HG02642 (cell line): ENCODE measurements at regions not wholly inside any gene's neighbourhood (a gene's known extent, or its start where the extent isn't known, plus 50 kb on each side); places are given as distances from the start of the nearest gene placed in this dataset.
"Not testable (repeated sequence)": the region's sequence is repeated elsewhere in the genome, so short reads cannot be mapped to it uniquely, and the experiment has no call there.

Experiments
- ATAC-seq: cut with Tn5 transposase; IDR thresholded peaks from one replicate; pipeline ENCODE4 v1.9.1; 2021; ENCODE audit warnings: mild to moderate bottlenecking; ENCODE audit not compliant: unreplicated experiment, poor library complexity

- ATAC-seq: no peak
Measured at GRCh38 chr15:56812221-56812620, 78.9 kb upstream of the ZNF280D start.

GRCh38 chr15:56811586-56811985 lies 78.3 kb upstream of the ZNF280D start:
- ATAC-seq: no peak

GRCh38 chr15:56808160-56808559 lies 74.9 kb upstream of the ZNF280D start:
- no peak for ATAC-seq

GRCh38 chr15:56806148-56806536 lies 72.8 kb upstream of the ZNF280D start:
- ATAC-seq: no peak

GRCh38 chr15:56805466-56806147 lies 72.3 kb upstream of the ZNF280D start:
- no peak for ATAC-seq

GRCh38 chr15:56804938-56805337 lies 71.6 kb upstream of the ZNF280D start:
- ATAC-seq: no peak

GRCh38 chr15:56804279-56804678 lies 71.0 kb upstream of the ZNF280D start:
- no peak for ATAC-seq

- ATAC-seq: no peak
Measured at GRCh38 chr15:56802161-56802560, 68.9 kb upstream of the ZNF280D start.

- peak; percentile 82 for ATAC-seq
Measured at GRCh38 chr15:56798639-56799038, 65.3 kb upstream of the ZNF280D start.

GRCh38 chr15:56797720-56798275 lies 64.5 kb upstream of the ZNF280D start:
- no peak for ATAC-seq

GRCh38 chr15:56795502-56795901 lies 62.2 kb upstream of the ZNF280D start:
- ATAC-seq: no peak

- no peak for ATAC-seq
Measured at GRCh38 chr15:56794553-56795329, 61.4 kb upstream of the ZNF280D start.

- ATAC-seq: no peak
Measured at GRCh38 chr15:56794165-56794552, 60.9 kb upstream of the ZNF280D start.

- no peak for ATAC-seq
Measured at GRCh38 chr15:56792211-56792610, 58.9 kb upstream of the ZNF280D start.

- ATAC-seq: not testable (repeated sequence)
Measured at GRCh38 chr15:56791521-56791920, 58.2 kb upstream of the ZNF280D start.

GRCh38 chr15:56788359-56788758 lies 55.0 kb upstream of the ZNF280D start:
- no peak for ATAC-seq

GRCh38 chr15:56786966-56787365 lies 53.7 kb upstream of the ZNF280D start:
- peak; percentile 55 for ATAC-seq

GRCh38 chr15:56783857-56784661 lies 50.8 kb upstream of the ZNF280D start:
- no peak for ATAC-seq

- ATAC-seq: no peak
Measured at GRCh38 chr15:56783156-56783856, 50.0 kb upstream of the ZNF280D start.
